PFSK-1 (cell line): ENCODE measurements at regions not wholly inside any gene's neighbourhood (a gene's known extent, or its start where the extent isn't known, plus 50 kb on each side); places are given as distances from the start of the nearest gene placed in this dataset.

Source experiments
- POLR2AphosphoS5 ChIP-seq: IDR thresholded peaks from 2 replicates; pipeline ENCODE4 v1.6.1; 2012; ENCODE audit warnings: low read depth, mild to moderate bottlenecking, control low read depth, low read length, moderate library complexity
- TAF1 ChIP-seq: IDR thresholded peaks from 2 replicates; pipeline ENCODE4 v1.6.1; 2012; ENCODE audit warnings: low read length, control low read depth, borderline replicate concordance; ENCODE audit not compliant: insufficient read depth

DNA sequence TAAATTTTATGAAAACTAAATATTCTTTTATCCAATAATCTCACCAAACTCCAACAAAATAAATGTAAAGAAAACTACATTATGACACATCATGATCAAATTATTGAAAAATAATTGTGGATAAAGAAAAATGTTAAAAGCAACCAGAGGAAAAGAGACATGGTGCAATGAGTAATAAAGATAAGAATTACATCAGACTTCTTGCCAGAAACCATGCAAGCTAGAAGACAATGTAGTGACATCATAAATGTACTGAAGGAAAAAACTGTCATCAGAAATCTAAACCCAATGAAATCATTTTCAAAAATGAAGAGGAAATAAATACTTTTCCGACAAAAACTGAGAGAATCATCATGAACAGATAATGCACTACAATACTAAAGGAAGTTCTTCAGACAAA, 135.9 kb upstream of the EOLA2 start:
- TF ChIP-seq POLR2AphosphoS5 (no peak), TAF1 (no peak)
